DMS53 treated with DMSO at 0.1 percent for 48 hours (cell line): ENCODE measurements at regions not wholly inside any gene's neighbourhood (a gene's known extent, or its start where the extent isn't known, plus 50 kb on each side); places are given as distances from the start of the nearest gene placed in this dataset.

ENCODE experiments used
- DNase-seq: peaks from one replicate; lab custom pipeline; 2025; ENCODE audit not compliant: unreplicated experiment; lab: John Stamatoyannopoulos, UW

- no peak for DNase-seq
These were observed 108.6 kb upstream of the MRPS22 start for GRCh38 chr3:139235192-139235591.

- no peak for DNase-seq
These were observed 107.5 kb upstream of the MRPS22 start for GRCh38 chr3:139236336-139236735.

GRCh38 chr3:139238281-139239030, 105.4 kb upstream of the MRPS22 start:
- no peak for DNase-seq

- no peak for DNase-seq
These were observed 104.3 kb upstream of the MRPS22 start for GRCh38 chr3:139239550-139239949.

- no peak for DNase-seq
These were observed 102.0 kb upstream of the MRPS22 start for GRCh38 chr3:139241783-139242182.

- no peak for DNase-seq
These were observed 100.1 kb upstream of the MRPS22 start for GRCh38 chr3:139243710-139244109.

GRCh38 chr3:139248593-139249255, 95.1 kb upstream of the MRPS22 start:
- no peak for DNase-seq

GRCh38 chr3:139251529-139251928, 92.3 kb upstream of the MRPS22 start:
- no peak for DNase-seq

- DNase-seq = no peak
These were observed 91.1 kb upstream of the MRPS22 start for GRCh38 chr3:139252719-139253118.

- no peak for DNase-seq
These were observed 85.5 kb upstream of the MRPS22 start for GRCh38 chr3:139258276-139258675.

- no peak for DNase-seq
These were observed 84.4 kb upstream of the MRPS22 start for GRCh38 chr3:139259398-139259797.

GRCh38 chr3:139260041-139260486, 83.8 kb upstream of the MRPS22 start:
- no peak for DNase-seq

GRCh38 chr3:139260793-139261736, 82.8 kb upstream of the MRPS22 start:
- no peak for DNase-seq

GRCh38 chr3:139261754-139262586, 81.8 kb upstream of the MRPS22 start:
- DNase-seq = no peak

GRCh38 chr3:139263798-139264197, 80.0 kb upstream of the MRPS22 start:
- DNase-seq = no peak

GRCh38 chr3:139264375-139264774, 79.4 kb upstream of the MRPS22 start:
- no peak for DNase-seq

GRCh38 chr3:139265131-139266016, 78.4 kb upstream of the MRPS22 start:
- no peak for DNase-seq

GRCh38 chr3:139267300-139268246, 76.2 kb upstream of the MRPS22 start:
- DNase-seq = no peak
